Peyer's patch (tissue), 4 donors: ENCODE measurements at regions not wholly inside any gene's neighbourhood (a gene's known extent, or its start where the extent isn't known, plus 50 kb on each side); places are given as distances from the start of the nearest gene placed in this dataset.

Experiments
- POLR2A ChIP-seq, 2 donors: fragments of 450-650 bp; IDR thresholded peaks; one replicate each; pipeline ENCODE4 v1.5.1; 2017; ENCODE audit warnings: antibody characterized with exemption in 2 of 2, mild to moderate bottlenecking in 2 of 2, moderate library complexity in 2 of 2
- TF ChIP-seq, protein P1 (sequence below), 6 experiments: fragments of 450-650 bp in 4 of 6; fragments of 200-600 bp in 2 of 6; sonication (generic) in 1 of 6; IDR thresholded peaks; one replicate each; pipeline ENCODE4 v1.5.1; 2017 to 2019; ENCODE audit warnings: antibody characterized with exemption in 6 of 6, mild to moderate bottlenecking in 3 of 6, moderate library complexity in 1 of 6

- TF ChIP-seq, protein P1, sequence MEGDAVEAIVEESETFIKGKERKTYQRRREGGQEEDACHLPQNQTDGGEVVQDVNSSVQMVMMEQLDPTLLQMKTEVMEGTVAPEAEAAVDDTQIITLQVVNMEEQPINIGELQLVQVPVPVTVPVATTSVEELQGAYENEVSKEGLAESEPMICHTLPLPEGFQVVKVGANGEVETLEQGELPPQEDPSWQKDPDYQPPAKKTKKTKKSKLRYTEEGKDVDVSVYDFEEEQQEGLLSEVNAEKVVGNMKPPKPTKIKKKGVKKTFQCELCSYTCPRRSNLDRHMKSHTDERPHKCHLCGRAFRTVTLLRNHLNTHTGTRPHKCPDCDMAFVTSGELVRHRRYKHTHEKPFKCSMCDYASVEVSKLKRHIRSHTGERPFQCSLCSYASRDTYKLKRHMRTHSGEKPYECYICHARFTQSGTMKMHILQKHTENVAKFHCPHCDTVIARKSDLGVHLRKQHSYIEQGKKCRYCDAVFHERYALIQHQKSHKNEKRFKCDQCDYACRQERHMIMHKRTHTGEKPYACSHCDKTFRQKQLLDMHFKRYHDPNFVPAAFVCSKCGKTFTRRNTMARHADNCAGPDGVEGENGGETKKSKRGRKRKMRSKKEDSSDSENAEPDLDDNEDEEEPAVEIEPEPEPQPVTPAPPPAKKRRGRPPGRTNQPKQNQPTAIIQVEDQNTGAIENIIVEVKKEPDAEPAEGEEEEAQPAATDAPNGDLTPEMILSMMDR (IDR thresholded peaks at IDR 0.05) = no peak
- no peak for TF ChIP-seq POLR2A (IDR thresholded peaks at IDR 0.05)
Measured at GRCh38 chr4:133938061-133938460, 263.5 kb downstream of the PABPC4L start.
